ENCODE measurements at regions not wholly inside any gene's neighbourhood (a gene's known extent, or its start where the extent isn't known, plus 50 kb on each side); places are given as distances from the start of the nearest gene placed in this dataset.

DNA sequence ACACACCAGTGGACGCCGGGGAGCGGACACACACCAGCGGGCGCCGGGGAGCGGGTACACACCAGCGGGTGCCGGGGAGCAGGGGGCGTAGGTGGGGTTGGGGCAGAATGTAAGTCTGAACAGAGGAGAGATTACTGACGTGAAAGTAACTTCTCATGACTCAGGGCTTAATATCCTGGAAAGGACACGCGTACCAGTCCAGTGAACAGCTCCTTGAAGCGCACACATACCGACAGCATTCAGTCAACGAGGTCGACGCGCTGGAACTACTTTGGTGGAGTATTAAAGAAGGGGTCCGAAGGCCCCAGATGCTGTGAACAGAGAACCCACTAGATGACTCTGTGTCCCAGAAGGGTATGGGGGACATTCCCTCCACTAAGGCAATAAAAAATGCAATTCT lies 129.6 kb downstream of the ENGASE start:
- H4K20me1 ChIP-seq (ENCODE audit: control insufficient read depth, extremely low read depth, insufficient read depth, low read length), result no peaks in the 10 kb centered on the region
- H3K79me2 ChIP-seq (ENCODE audit: control insufficient read depth, insufficient read depth, low read length), result no peaks in the 10 kb centered on the region
- H3K4me2 ChIP-seq (ENCODE audit: control insufficient read depth, extremely low read depth, insufficient read depth, low read depth, low read length), result no peak overlapping the region
- DNase-seq (ENCODE audit: low read depth, low spot score), result no peak
- dilution Hi-C loops (cut with MboI; ENCODE audit: extremely low pct_ligation_motif_present, low sequenced_read_pairs), result no loop called here
- no peak overlapping the region for H3K4me3 ChIP-seq (ENCODE audit: control insufficient read depth in 2 of 3, extremely low read depth in 1 of 3, insufficient read depth in 2 of 3, low read depth in 1 of 3, low read length in 3 of 3)
- H2AFZ ChIP-seq (ENCODE audit: control insufficient read depth, low read length), result no peak overlapping the region
- no peaks in the 10 kb centered on the region for H3K36me3 ChIP-seq (ENCODE audit: control insufficient read depth in 2 of 2, extremely low read depth in 1 of 2, insufficient read depth in 2 of 2, low read length in 2 of 2)
- no peaks in the 10 kb centered on the region for H3K9me1 ChIP-seq (ENCODE audit: control insufficient read depth, extremely low read depth, insufficient read depth, low read length)
- H3K4me1 ChIP-seq (ENCODE audit: control insufficient read depth, extremely low read depth, insufficient read depth, low read length), result no peaks in the 10 kb centered on the region
- FAIRE-seq, result no peak
- H3K27me3 ChIP-seq (ENCODE audit: control insufficient read depth, extremely low read depth, insufficient read depth, low read length), result peaks cover 33% of the 10 kb centered on the region
- no peak overlapping the region for H3K27ac ChIP-seq (ENCODE audit: control insufficient read depth, insufficient read depth, low read length)
- no peak for TF ChIP-seq EZH2 (IDR thresholded peaks at IDR 0.05; ENCODE audit: low read length)
- TF ChIP-seq, protein P1, sequence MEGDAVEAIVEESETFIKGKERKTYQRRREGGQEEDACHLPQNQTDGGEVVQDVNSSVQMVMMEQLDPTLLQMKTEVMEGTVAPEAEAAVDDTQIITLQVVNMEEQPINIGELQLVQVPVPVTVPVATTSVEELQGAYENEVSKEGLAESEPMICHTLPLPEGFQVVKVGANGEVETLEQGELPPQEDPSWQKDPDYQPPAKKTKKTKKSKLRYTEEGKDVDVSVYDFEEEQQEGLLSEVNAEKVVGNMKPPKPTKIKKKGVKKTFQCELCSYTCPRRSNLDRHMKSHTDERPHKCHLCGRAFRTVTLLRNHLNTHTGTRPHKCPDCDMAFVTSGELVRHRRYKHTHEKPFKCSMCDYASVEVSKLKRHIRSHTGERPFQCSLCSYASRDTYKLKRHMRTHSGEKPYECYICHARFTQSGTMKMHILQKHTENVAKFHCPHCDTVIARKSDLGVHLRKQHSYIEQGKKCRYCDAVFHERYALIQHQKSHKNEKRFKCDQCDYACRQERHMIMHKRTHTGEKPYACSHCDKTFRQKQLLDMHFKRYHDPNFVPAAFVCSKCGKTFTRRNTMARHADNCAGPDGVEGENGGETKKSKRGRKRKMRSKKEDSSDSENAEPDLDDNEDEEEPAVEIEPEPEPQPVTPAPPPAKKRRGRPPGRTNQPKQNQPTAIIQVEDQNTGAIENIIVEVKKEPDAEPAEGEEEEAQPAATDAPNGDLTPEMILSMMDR (optimal IDR thresholded peaks at IDR 0.05 in 1 of 3, IDR thresholded peaks at IDR 0.05 in 1 of 3, conservative IDR thresholded peaks at IDR 0.05 in 1 of 3; ENCODE audit: extremely low read depth in 1 of 3, insufficient read depth in 2 of 3, low read length in 3 of 3), result no peak
- H3K9ac ChIP-seq (ENCODE audit: control insufficient read depth, extremely low read depth, insufficient read depth, low read length), result no peak overlapping the region
- H3K9me3 ChIP-seq (ENCODE audit: control insufficient read depth, low read depth, low read length), result no peaks in the 10 kb centered on the region

DNA sequence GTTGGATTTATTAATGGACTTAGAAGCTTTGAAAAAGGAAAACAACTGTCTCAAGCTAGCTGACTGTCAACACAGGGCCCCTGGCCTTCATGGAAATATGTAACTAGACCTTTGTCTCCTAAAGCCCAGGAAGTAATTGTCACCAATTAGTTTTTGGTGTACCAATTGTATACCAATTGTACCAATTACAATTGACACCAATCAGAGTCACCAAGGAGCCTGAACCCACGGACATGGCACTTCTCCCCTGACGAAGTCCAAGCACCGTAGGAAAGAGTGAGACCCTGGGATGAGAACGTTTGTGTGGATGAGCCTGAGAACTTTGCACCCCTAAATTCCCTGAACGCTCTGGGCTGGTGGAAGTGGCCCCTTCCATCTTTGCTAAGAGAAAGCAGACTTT lies 129.0 kb downstream of the ENGASE start:
- H3K36me3 ChIP-seq (ENCODE audit: control insufficient read depth in 2 of 2, extremely low read depth in 1 of 2, insufficient read depth in 2 of 2, low read length in 2 of 2), result no peaks in the 10 kb centered on the region
- TF ChIP-seq, protein P1 (optimal IDR thresholded peaks at IDR 0.05 in 1 of 3, IDR thresholded peaks at IDR 0.05 in 1 of 3, conservative IDR thresholded peaks at IDR 0.05 in 1 of 3; ENCODE audit: extremely low read depth in 1 of 3, insufficient read depth in 2 of 3, low read length in 3 of 3), result no peak
- H3K4me1 ChIP-seq (ENCODE audit: control insufficient read depth, extremely low read depth, insufficient read depth, low read length), result no peaks in the 10 kb centered on the region
- no peak overlapping the region for H3K4me2 ChIP-seq (ENCODE audit: control insufficient read depth, extremely low read depth, insufficient read depth, low read depth, low read length)
- FAIRE-seq, result no peak
- H3K27ac ChIP-seq (ENCODE audit: control insufficient read depth, insufficient read depth, low read length), result no peak overlapping the region
- dilution Hi-C loops (cut with MboI; ENCODE audit: extremely low pct_ligation_motif_present, low sequenced_read_pairs), result no loop called here
- no peaks in the 10 kb centered on the region for H4K20me1 ChIP-seq (ENCODE audit: control insufficient read depth, extremely low read depth, insufficient read depth, low read length)
- H3K4me3 ChIP-seq (ENCODE audit: control insufficient read depth in 2 of 3, extremely low read depth in 1 of 3, insufficient read depth in 2 of 3, low read depth in 1 of 3, low read length in 3 of 3), result no peak overlapping the region
- H3K27me3 ChIP-seq (ENCODE audit: control insufficient read depth, extremely low read depth, insufficient read depth, low read length), result peaks cover 33% of the 10 kb centered on the region
- H3K9me1 ChIP-seq (ENCODE audit: control insufficient read depth, extremely low read depth, insufficient read depth, low read length), result no peaks in the 10 kb centered on the region
- no peak for DNase-seq (ENCODE audit: low read depth, low spot score)
- H3K79me2 ChIP-seq (ENCODE audit: control insufficient read depth, insufficient read depth, low read length), result no peaks in the 10 kb centered on the region
- H3K9me3 ChIP-seq (ENCODE audit: control insufficient read depth, low read depth, low read length), result no peaks in the 10 kb centered on the region
- no peak overlapping the region for H2AFZ ChIP-seq (ENCODE audit: control insufficient read depth, low read length)
- no peak overlapping the region for H3K9ac ChIP-seq (ENCODE audit: control insufficient read depth, extremely low read depth, insufficient read depth, low read length)

Measured in keratinocyte (primary cell).